Pancreas (tissue), 10 donors: ENCODE measurements at regions not wholly inside any gene's neighbourhood (a gene's known extent, or its start where the extent isn't known, plus 50 kb on each side); places are given as distances from the start of the nearest gene placed in this dataset.
A peak's percentile ranks its signal among the peaks of the same experiment; 100 is the strongest.

Experiments
- ATAC-seq, 4 donors: fragments of 200-7000 bp; cut with Tn5 transposase; one replicate each; pipeline versions ENCODE4 v1.8.0 to v1.9.1; 2020; ENCODE audit warnings: mild to moderate bottlenecking in 4 of 4, moderate library complexity in 4 of 4
- DNase-seq, 6 donors: peaks; one replicate each; pipeline ENCODE4 v3.0.0-alpha.2; 2020
- FAIRE-seq: peaks from 2 replicates; lab custom pipeline; 2012; peaks lifted over from hg19 to GRCh38; lab: Jason Lieb, UNC
- H3K27ac ChIP-seq, 4 donors: fragments of 200-600 bp; sonication (generic); 1 replicate in 3 of 4; 2 replicates in 1 of 4; pipeline versions ENCODE4 v1.5.0 to v1.8.0; 2020
- H3K27me3 ChIP-seq, 4 donors: fragments of 200-600 bp; one replicate each; pipeline ENCODE4 v1.8.0; 2021
- H3K36me3 ChIP-seq, 3 donors: fragments of 200-600 bp; sonication (generic) in 1 of 3; one replicate each; pipeline versions ENCODE4 v1.5.0 to v1.8.0; 2020 to 2021
- H3K4me1 ChIP-seq, 3 donors: fragments of 200-600 bp; one replicate each; pipeline ENCODE4 v1.8.0; 2021
- H3K4me3 ChIP-seq, 4 donors: fragments of 200-600 bp; sonication (generic) in 2 of 4; one replicate each; pipeline versions ENCODE4 v1.5.0 to v1.8.0; 2020 to 2021
- H3K9me3 ChIP-seq, 4 donors: fragments of 200-600 bp; one replicate each; pipeline ENCODE4 v1.8.0; 2021
- WGBS, 2 donors: extraction: QIAGEN DNeasy Blood & Tissue Kit; methylation state at CpG; one replicate each; pipeline ENCODE4 v1.1.7; 2013; 5-methylcytosine and 5-hydroxymethylcytosine counted together
- intact Hi-C, 3 donors: fragments of 100-400 bp; cut with DNase I; formaldehyde crosslinking; loops; one replicate each; pipeline versions ENCODE4 v1.11.1 to v1.14.2; 2022
- TF ChIP-seq, protein P1 (sequence below), 4 donors: fragments of 200-600 bp; sonication (generic) in 3 of 4; IDR thresholded peaks; one replicate each; pipeline versions ENCODE4 v1.5.0 to v1.8.0; 2021; ENCODE audit warnings: antibody characterized with exemption in 4 of 4
- donor health status: healthy with polysubstance abuse.
- donor health status: DM: no; HTN: no; CAD: no; lungs with moderate emphysema.
- donor health status: DM: no; HTN: no; CAD: no.
- donor health status: control.
- donor health status: control.
- donor health status: Bipolar disorder and iron deficiency.
- donor health status: DM: yes; HTN: yes; CAD: no.
- donor health status: DM: no; HTN: no; CAD: no.
- donor health status: DM: no; HTN: no; CAD: no.
- donor health status: DM: yes; HTN: yes; CAD: no.

DNA sequence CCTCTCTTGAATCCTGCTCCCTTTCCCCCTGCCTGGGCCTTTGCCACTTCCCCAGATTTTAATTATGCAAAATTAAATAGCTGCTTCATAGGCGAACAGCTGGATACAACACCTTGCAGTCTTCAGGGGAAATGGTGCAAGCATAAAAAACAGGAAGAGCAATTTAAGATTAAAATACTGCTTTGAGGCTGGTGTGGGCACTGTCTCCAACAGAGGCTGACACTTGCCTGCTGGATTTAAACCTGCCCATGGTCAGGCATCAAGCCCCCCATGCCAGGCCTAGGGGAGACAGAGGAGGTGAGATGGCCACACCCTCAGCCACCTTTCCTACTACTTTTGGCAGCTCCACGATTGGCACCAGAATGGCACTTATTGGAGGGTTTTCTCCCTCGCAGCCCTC, 110.1 kb upstream of the DIO3 start:
- Histone ChIP-seq H3K4me1 (no peaks in the 10 kb centered on the region), H3K27ac (no peak overlapping the region), H3K9me3 (no peaks in the 10 kb centered on the region), H3K4me3 (no peak overlapping the region), H3K36me3 (no peaks in the 10 kb centered on the region), H3K27me3 (peaks cover 0 to 4% (median 0%) of the 10 kb centered on the region in 4 donors)
- TF ChIP-seq, protein P1, sequence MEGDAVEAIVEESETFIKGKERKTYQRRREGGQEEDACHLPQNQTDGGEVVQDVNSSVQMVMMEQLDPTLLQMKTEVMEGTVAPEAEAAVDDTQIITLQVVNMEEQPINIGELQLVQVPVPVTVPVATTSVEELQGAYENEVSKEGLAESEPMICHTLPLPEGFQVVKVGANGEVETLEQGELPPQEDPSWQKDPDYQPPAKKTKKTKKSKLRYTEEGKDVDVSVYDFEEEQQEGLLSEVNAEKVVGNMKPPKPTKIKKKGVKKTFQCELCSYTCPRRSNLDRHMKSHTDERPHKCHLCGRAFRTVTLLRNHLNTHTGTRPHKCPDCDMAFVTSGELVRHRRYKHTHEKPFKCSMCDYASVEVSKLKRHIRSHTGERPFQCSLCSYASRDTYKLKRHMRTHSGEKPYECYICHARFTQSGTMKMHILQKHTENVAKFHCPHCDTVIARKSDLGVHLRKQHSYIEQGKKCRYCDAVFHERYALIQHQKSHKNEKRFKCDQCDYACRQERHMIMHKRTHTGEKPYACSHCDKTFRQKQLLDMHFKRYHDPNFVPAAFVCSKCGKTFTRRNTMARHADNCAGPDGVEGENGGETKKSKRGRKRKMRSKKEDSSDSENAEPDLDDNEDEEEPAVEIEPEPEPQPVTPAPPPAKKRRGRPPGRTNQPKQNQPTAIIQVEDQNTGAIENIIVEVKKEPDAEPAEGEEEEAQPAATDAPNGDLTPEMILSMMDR (IDR thresholded peaks at IDR 0.05), result no peak
- intact Hi-C loops, result no loop called here
- 79 to 89% methylated on average over 3 of the region's 3 CpGs for whole genome bisulfite sequencing, 2 donors
- no peak for FAIRE-seq
- no peak for DNase-seq
- no peak for ATAC-seq

DNA sequence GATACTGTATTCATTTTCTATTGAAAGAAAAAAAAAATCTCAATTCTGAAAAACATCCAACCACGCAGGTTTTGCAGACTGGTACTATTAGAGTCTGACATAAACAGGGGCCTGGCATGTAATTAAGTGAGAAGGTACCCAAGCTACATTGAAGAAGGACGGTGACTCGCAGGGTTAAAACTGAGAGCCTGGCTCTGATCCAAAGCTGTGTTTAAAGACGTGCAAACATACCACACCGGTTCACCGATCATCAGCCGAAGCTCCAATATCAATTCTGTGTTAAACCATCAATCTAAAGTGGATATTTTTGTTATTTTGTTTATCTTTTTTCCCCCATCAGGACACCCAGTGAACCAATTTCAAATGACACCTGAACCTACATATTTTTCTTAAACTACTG, 108.1 kb upstream of the DIO3 start:
- whole genome bisulfite sequencing, 2 donors, result 42 to 48% methylated on average over 7 of the region's 7 CpGs
- DNase-seq (no peak), FAIRE-seq (no peak), ATAC-seq (no peak)
- TF ChIP-seq, protein P1 (IDR thresholded peaks at IDR 0.05), result no peak
- H3K27ac ChIP-seq, result no peak overlapping the region
- no peaks in the 10 kb centered on the region for H3K4me1 ChIP-seq
- H3K36me3 ChIP-seq, result no peaks in the 10 kb centered on the region
- H3K27me3 ChIP-seq, result peaks cover 0 to 7% (median 2%) of the 10 kb centered on the region in 4 donors
- intact Hi-C loops, result no loop called here
- H3K9me3 ChIP-seq, result no peaks in the 10 kb centered on the region
- no peak overlapping the region for H3K4me3 ChIP-seq

DNA sequence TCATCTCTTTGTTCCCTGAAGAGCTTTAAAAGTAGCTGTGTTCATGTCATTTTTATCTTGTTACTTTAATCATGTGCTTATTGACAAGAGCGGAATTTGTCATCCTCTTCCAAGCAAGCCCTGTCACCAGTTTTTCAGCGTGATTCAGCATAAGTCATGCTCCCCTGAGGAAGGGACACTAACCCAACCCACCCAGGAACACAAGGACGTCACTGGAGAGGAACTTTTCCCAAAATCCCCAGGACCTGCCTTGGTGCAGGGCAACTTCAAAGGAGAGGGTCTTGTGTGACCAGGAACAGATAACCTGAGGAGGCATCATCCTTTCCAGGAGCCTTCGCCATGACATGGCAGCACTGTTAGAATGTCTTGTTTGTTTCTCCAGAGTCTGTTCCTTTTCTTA, 107.1 kb upstream of the DIO3 start:
- DNase-seq (no peak), ATAC-seq (no peak), FAIRE-seq (no peak)
- no peak overlapping the region for H3K27ac ChIP-seq
- TF ChIP-seq, protein P1 (IDR thresholded peaks at IDR 0.05), result no peak
- H3K27me3 ChIP-seq, result peaks cover 0 to 15% (median 7%) of the 10 kb centered on the region in 4 donors
- H3K36me3 ChIP-seq, result no peaks in the 10 kb centered on the region
- intact Hi-C loops, result no loop called here
- WGBS, 2 donors, result 82 to 84% methylated on average over 4 of the region's 4 CpGs
- H3K9me3 ChIP-seq, result no peaks in the 10 kb centered on the region
- H3K4me3 ChIP-seq, result no peak overlapping the region
- H3K4me1 ChIP-seq, result peaks cover 0 to 7% (median 0%) of the 10 kb centered on the region in 3 donors

DNA sequence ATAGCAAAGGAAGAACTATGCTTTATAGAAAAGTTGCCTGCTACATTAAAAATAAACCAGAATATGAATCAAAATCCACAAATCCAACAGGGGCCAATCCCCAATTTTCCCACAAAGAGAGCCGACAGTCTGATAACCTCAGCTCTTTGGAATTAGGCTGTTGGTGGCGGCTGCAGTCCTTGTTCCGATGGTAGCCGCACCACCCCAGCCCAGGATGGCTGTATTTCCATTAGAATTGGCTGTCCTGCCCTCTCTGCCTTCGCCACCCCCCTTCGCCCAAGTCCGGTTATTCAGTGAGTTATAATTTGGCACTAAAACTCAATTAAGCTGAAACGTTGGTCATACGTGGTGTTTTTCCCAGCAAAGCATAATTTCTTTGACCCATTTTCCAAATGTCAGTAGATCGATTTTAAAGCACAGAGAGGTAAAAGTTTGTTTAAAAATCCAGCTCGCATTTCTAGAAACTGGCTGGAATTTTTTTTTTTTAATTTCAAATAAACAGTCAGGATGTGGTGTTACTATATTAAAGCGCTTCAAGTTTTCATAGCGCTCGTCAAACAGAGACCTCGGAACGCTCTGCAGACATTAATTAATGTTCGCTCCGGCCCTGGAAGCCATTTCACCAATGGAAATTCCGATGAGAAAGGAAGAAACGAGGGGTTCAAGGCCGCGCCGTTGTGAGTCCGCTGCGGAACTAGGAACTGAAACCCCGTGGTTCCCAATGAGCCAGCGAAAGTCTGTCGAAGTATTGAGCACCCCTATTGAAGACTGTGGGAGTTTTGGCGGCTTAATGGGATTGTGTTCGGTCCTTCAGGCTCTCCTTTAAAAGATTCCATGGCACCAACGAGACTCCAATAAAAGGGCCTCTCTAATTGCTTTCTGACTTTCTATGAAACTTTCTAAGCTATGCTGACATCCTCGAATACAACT, 104.8 kb upstream of the DIO3 start:
- 33 to 34% methylated on average over 32 of the region's 32 CpGs for WGBS, 2 donors
- intact Hi-C loops, result no loop called here
- no peak overlapping the region for H3K27ac ChIP-seq
- TF ChIP-seq, protein P1 (IDR thresholded peaks at IDR 0.05), result no peak
- FAIRE-seq (no peak), DNase-seq (peak in 1 of 6 donors; percentile 40), ATAC-seq (no peak)
- H3K36me3 ChIP-seq, result no peaks in the 10 kb centered on the region
- H3K9me3 ChIP-seq, result no peaks in the 10 kb centered on the region
- no peak overlapping the region for H3K4me3 ChIP-seq
- H3K27me3 ChIP-seq, result peaks cover 0 to 21% (median 10%) of the 10 kb centered on the region in 4 donors
- peaks cover 0 to 11% (median 0%) of the 10 kb centered on the region in 3 donors for H3K4me1 ChIP-seq
